Spleen (tissue), 11 donors: ENCODE measurements at regions not wholly inside any gene's neighbourhood (a gene's known extent, or its start where the extent isn't known, plus 50 kb on each side); places are given as distances from the start of the nearest gene placed in this dataset.

Source experiments
- DNase-seq: peaks from one replicate; pipeline ENCODE4 v3.0.0-alpha.2; 2020
- H3K27ac ChIP-seq, 8 donors: fragments of 200-600 bp; sonication (generic) in 7 of 8; 1 replicate in 4 of 8; 2 replicates in 4 of 8; pipeline versions ENCODE4 v1.5.0 to v1.8.0; 2016 to 2021; ENCODE audit warnings: inconsistent platforms in 4 of 8, mild to moderate bottlenecking in 4 of 8, moderate library complexity in 1 of 8
- H3K27me3 ChIP-seq, 7 donors: fragments of 200-600 bp; sonication (generic) in 6 of 7; replicated peaks in 1 of 7; 1 replicate in 4 of 7; 2 replicates in 3 of 7; pipeline versions ENCODE4 v1.5.0 to v1.8.0; 2016 to 2021; ENCODE audit warnings: inconsistent platforms in 3 of 7, mild to moderate bottlenecking in 1 of 7
- H3K36me3 ChIP-seq, 6 donors: fragments of 200-600 bp; sonication (generic) in 5 of 6; 1 replicate in 4 of 6; 2 replicates in 2 of 6; pipeline versions ENCODE4 v1.5.0 to v1.8.0; 2016 to 2021; ENCODE audit warnings: inconsistent platforms in 2 of 6
- H3K4me1 ChIP-seq, 6 donors: fragments of 200-600 bp; sonication (generic) in 5 of 6; 1 replicate in 3 of 6; 2 replicates in 3 of 6; pipeline versions ENCODE4 v1.5.0 to v1.8.0; 2016 to 2021; ENCODE audit warnings: inconsistent platforms in 3 of 6
- H3K4me3 ChIP-seq, 8 donors: fragments of 200-600 bp; sonication (generic) in 7 of 8; 1 replicate in 4 of 8; 2 replicates in 4 of 8; pipeline versions ENCODE4 v1.5.0 to v1.8.0; 2016 to 2021; ENCODE audit warnings: inconsistent platforms in 4 of 8, mild to moderate bottlenecking in 4 of 8, moderate library complexity in 2 of 8
- H3K9me3 ChIP-seq, 8 donors: fragments of 200-600 bp; sonication (generic) in 7 of 8; 1 replicate in 4 of 8; 2 replicates in 4 of 8; pipeline versions ENCODE4 v1.5.0 to v1.8.0; 2016 to 2021; ENCODE audit warnings: inconsistent platforms in 4 of 8
- CTCF ChIP-seq, 11 experiments: fragments of 200-600 bp in 7 of 11; fragments of 450-650 bp in 4 of 11; sonication (generic) in 4 of 11; IDR thresholded peaks in 8 of 11; conservative IDR thresholded peaks in 3 of 11; 1 replicate in 7 of 11; 2 replicates in 4 of 11; pipeline versions ENCODE4 v1.4.0 to v1.8.0; 2016 to 2021; ENCODE audit warnings: antibody characterized with exemption in 11 of 11, inconsistent platforms in 4 of 11, mild to moderate bottlenecking in 1 of 11
- POLR2A ChIP-seq, 3 donors: fragments of 450-650 bp; IDR thresholded peaks; one replicate each; pipeline ENCODE4 v1.5.1; 2017; ENCODE audit warnings: antibody characterized with exemption in 3 of 3, mild to moderate bottlenecking in 1 of 3
- POLR2AphosphoS5 ChIP-seq, 3 donors: sonication (generic); formaldehyde crosslinking; IDR thresholded peaks; one replicate each; pipeline ENCODE4 v1.5.1; 2017; ENCODE audit warnings: antibody characterized with exemption in 3 of 3
- WGBS, 5 donors: extraction: QIAGEN DNeasy Blood & Tissue Kit in 3 of 5; methylation state at CpG; one replicate each; pipeline versions ENCODE4 v1.1.5 to v1.1.7; 2013 to 2018; 5-methylcytosine and 5-hydroxymethylcytosine counted together
- intact Hi-C: fragments of 100-400 bp; cut with DNase I; formaldehyde crosslinking; loops from one replicate; pipeline ENCODE4 v1.15.0; 2023; ENCODE audit warnings: low total_unique reads
- donor health status: healthy with polysubstance abuse.
- donor health status: DM: no; HTN: no; CAD: no; lungs with moderate emphysema.
- donor health status: DM: no; HTN: no; CAD: no.
- donor health status: Bipolar disorder and iron deficiency.
- donor health status: healthy.
- donor health status: DM: no; HTN: no; CAD: no.
- donor health status: DM: yes; HTN: yes; CAD: no.

- Histone ChIP-seq H3K27me3 (peaks cover 0 to 9% (median 0%) of the 10 kb centered on the region in 7 donors), H3K27ac (no peak overlapping the region), H3K4me1 (no peaks in the 10 kb centered on the region), H3K4me3 (no peak overlapping the region), H3K36me3 (no peaks in the 10 kb centered on the region), H3K9me3 (no peaks in the 10 kb centered on the region)
- no peak for DNase-seq
- WGBS, 5 donors, result 73 to 90% (median 86%) methylated on average over 18 to 21 of the region's 21 CpGs
- intact Hi-C loops, result no loop called here
- no peak for TF ChIP-seq CTCF (IDR thresholded peaks at IDR 0.05 in 8 of 11, conservative IDR thresholded peaks at IDR 0.05 in 3 of 11)
- no peak for TF ChIP-seq POLR2A (IDR thresholded peaks at IDR 0.05)
- TF ChIP-seq POLR2AphosphoS5 (IDR thresholded peaks at IDR 0.05), result no peak
Observed at GRCh38 chr9:134538856-134539566, 102.6 kb upstream of the COL5A1 start.

- no peak for DNase-seq
- H3K27ac ChIP-seq, result no peak overlapping the region
- WGBS, 5 donors, result 56 to 83% (median 75%) methylated on average over 11 of the region's 11 CpGs
Observed at GRCh38 chr9:134539586-134540194, 101.9 kb upstream of the COL5A1 start.

GRCh38 chr9:134540276-134541096 lies 101.1 kb upstream of the COL5A1 start:
- TF ChIP-seq POLR2A (IDR thresholded peaks at IDR 0.05) (no peak), POLR2AphosphoS5 (IDR thresholded peaks at IDR 0.05) (no peak), CTCF (IDR thresholded peaks at IDR 0.05 in 8 of 11, conservative IDR thresholded peaks at IDR 0.05 in 3 of 11) (no peak)

More at GRCh38 chr9:134539586-134540194, 101.9 kb upstream of the COL5A1 start:
- Histone ChIP-seq H3K36me3 (no peaks in the 10 kb centered on the region), H3K27me3 (peaks cover 0 to 7% (median 0%) of the 10 kb centered on the region in 7 donors), H3K4me1 (no peaks in the 10 kb centered on the region), H3K9me3 (no peaks in the 10 kb centered on the region), H3K4me3 (no peak overlapping the region)
- intact Hi-C loops, result no loop called here
- TF ChIP-seq POLR2AphosphoS5 (IDR thresholded peaks at IDR 0.05), result no peak
- TF ChIP-seq CTCF (IDR thresholded peaks at IDR 0.05 in 8 of 11, conservative IDR thresholded peaks at IDR 0.05 in 3 of 11), result no peak
- no peak for TF ChIP-seq POLR2A (IDR thresholded peaks at IDR 0.05)

More at GRCh38 chr9:134540276-134541096, 101.1 kb upstream of the COL5A1 start:
- no peaks in the 10 kb centered on the region for H3K36me3 ChIP-seq
- H3K27ac ChIP-seq, result no peak overlapping the region
- no peaks in the 10 kb centered on the region for H3K9me3 ChIP-seq
- WGBS, 5 donors, result 78 to 85% (median 82%) methylated on average over 19 of the region's 19 CpGs
- H3K27me3 ChIP-seq, result peaks cover 0 to 2% (median 0%) of the 10 kb centered on the region in 7 donors
- no peak overlapping the region for H3K4me3 ChIP-seq
- H3K4me1 ChIP-seq, result no peaks in the 10 kb centered on the region
- intact Hi-C loops, result no loop called here
- DNase-seq, result no peak
